Lung (tissue), 11 donors: ENCODE measurements at regions not wholly inside any gene's neighbourhood (a gene's known extent, or its start where the extent isn't known, plus 50 kb on each side); places are given as distances from the start of the nearest gene placed in this dataset.

ENCODE experiments used
- ATAC-seq: fragments of 200-7000 bp; cut with Tn5 transposase; one replicate; pipeline ENCODE4 v1.9.1; 2020; ENCODE audit warnings: moderate number of reproducible peaks; ENCODE audit not compliant: insufficient read depth, low FRiP score
- DNase-seq, 3 donors: peaks; one replicate each; pipeline ENCODE4 v3.0.0-alpha.2; 2013 to 2017
- H3K27ac ChIP-seq, 2 donors: one replicate each; pipeline ENCODE4 v1.5.1; 2013; ENCODE audit warnings: mild to moderate bottlenecking in 2 of 2, moderate library complexity in 2 of 2, control low read depth in 1 of 2, inconsistent platforms in 1 of 2, low read depth in 1 of 2, low read length in 1 of 2
- H3K27me3 ChIP-seq, 3 donors: one replicate each; pipeline ENCODE4 v1.5.1; 2013; ENCODE audit warnings: low read length in 2 of 3; ENCODE audit not compliant: control insufficient read depth in 3 of 3, insufficient read depth in 3 of 3
- H3K36me3 ChIP-seq, 4 donors: one replicate each; pipeline ENCODE4 v1.5.1; 2013; ENCODE audit warnings: low read length in 4 of 4, mild to moderate bottlenecking in 1 of 4, moderate library complexity in 1 of 4; ENCODE audit not compliant: control insufficient read depth in 4 of 4, insufficient read depth in 4 of 4
- H3K4me1 ChIP-seq, 5 donors: one replicate each; pipeline ENCODE4 v1.5.1; 2013; ENCODE audit warnings: low read length in 5 of 5, mild to moderate bottlenecking in 2 of 5, moderate library complexity in 1 of 5; ENCODE audit not compliant: control insufficient read depth in 5 of 5, insufficient read depth in 5 of 5
- H3K4me3 ChIP-seq: one replicate; pipeline ENCODE4 v1.5.1; 2013; ENCODE audit warnings: mild to moderate bottlenecking, control low read depth, moderate library complexity
- H3K9ac ChIP-seq, 2 donors: one replicate each; pipeline ENCODE4 v1.5.1; 2013; ENCODE audit warnings: low read length in 2 of 2, control low read depth in 1 of 2; ENCODE audit not compliant: insufficient read depth in 1 of 2
- H3K9me3 ChIP-seq, 4 donors: one replicate each; pipeline ENCODE4 v1.5.1; 2013; ENCODE audit warnings: low read length in 3 of 4, mild to moderate bottlenecking in 1 of 4, moderate library complexity in 1 of 4; ENCODE audit not compliant: control insufficient read depth in 4 of 4, insufficient read depth in 3 of 4
- WGBS, 2 donors: extraction: QIAGEN DNeasy Blood & Tissue Kit; methylation state at CpG; one replicate each; pipeline ENCODE4 v1.1.7; 2013; 5-methylcytosine and 5-hydroxymethylcytosine counted together
- TF ChIP-seq, protein P1 (sequence below): IDR thresholded peaks from 2 replicates; pipeline ENCODE4 v1.5.1; 2012; ENCODE audit warnings: mild to moderate bottlenecking; ENCODE audit errors: control extremely low read depth, extremely low read depth
- donor health status: control.
- donor health status: control.
- donor health status: Bipolar disorder and iron deficiency.
- donor health status: healthy.
- donor health status: DM: yes; HTN: yes; CAD: no.

DNA sequence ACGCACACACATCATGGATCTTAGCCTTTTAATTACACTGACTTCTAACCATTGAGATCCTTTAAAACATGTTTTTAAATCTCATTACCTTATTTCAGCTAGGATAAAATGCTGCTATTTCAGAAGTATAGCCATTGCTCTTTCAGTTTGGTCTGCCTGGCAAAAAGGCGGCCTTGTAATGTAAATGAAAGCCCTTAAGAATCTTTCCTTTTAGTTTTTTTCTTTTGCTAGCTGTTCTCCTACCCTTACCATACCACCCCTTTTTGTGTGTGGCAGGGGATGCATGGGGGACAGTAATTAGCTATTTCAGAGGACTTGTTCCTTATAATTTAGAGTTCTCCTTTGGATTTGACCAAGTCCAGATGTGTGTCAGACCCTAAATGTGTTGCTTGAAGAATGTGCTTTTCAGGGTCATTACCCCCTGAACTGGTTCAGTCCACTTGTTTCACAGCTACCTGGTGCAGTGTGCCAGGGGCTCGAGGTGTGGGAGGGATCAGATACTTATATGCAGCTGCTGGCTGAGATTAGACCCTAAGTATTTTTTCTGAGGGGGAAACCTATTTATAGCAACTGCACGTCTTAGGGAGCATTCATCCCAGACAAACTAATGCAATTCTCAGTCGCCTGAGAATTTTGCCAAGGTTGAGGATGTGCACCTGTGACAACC, 986.8 kb downstream of the NLGN4Y start:
- H3K4me1 ChIP-seq: no peaks in the 10 kb centered on the region
- WGBS, 2 donors: 77% methylated on average over 5 of the region's 5 CpGs; no CpG with 5 or more reads in 1 of the 2 donors
- no peaks in the 10 kb centered on the region for H3K27me3 ChIP-seq
- H3K36me3 ChIP-seq: no peaks in the 10 kb centered on the region
- no peak overlapping the region for H3K27ac ChIP-seq
- no peaks in the 10 kb centered on the region for H3K9me3 ChIP-seq
- no peak for ATAC-seq
- H3K4me3 ChIP-seq: no peak overlapping the region
- no peak for DNase-seq
- H3K9ac ChIP-seq: no peak overlapping the region
- TF ChIP-seq, protein P1, sequence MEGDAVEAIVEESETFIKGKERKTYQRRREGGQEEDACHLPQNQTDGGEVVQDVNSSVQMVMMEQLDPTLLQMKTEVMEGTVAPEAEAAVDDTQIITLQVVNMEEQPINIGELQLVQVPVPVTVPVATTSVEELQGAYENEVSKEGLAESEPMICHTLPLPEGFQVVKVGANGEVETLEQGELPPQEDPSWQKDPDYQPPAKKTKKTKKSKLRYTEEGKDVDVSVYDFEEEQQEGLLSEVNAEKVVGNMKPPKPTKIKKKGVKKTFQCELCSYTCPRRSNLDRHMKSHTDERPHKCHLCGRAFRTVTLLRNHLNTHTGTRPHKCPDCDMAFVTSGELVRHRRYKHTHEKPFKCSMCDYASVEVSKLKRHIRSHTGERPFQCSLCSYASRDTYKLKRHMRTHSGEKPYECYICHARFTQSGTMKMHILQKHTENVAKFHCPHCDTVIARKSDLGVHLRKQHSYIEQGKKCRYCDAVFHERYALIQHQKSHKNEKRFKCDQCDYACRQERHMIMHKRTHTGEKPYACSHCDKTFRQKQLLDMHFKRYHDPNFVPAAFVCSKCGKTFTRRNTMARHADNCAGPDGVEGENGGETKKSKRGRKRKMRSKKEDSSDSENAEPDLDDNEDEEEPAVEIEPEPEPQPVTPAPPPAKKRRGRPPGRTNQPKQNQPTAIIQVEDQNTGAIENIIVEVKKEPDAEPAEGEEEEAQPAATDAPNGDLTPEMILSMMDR: no peak

DNA sequence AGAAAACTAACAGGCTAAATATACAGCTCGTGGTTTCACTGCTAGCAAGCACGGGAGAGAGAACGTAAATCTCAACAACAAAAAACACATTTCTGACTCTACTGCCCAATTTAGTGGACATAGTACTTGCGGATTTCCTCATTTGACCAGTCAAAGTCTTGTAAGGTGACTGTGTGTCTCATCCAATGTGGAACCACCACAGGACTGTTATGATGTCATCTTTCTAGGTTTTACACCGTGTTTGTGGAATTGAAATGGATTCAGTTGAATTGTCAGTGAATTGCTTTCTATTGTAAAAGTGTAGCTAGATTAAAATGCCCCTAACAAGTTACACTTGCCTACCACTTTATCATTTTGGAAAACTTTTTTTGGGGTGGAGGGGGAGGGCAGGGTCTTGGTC, 1010.8 kb downstream of the NLGN4Y start:
- Histone ChIP-seq H3K27ac (no peak overlapping the region), H3K4me3 (no peak overlapping the region), H3K9ac (no peak overlapping the region), H3K36me3 (no peaks in the 10 kb centered on the region), H3K27me3 (no peaks in the 10 kb centered on the region), H3K9me3 (no peaks in the 10 kb centered on the region), H3K4me1 (no peaks in the 10 kb centered on the region)
- 76% methylated on average over 5 of the region's 5 CpGs; no CpG with 5 or more reads in 1 of the 2 donors for WGBS, 2 donors
- ATAC-seq (no peak), DNase-seq (no peak)
- TF ChIP-seq, protein P1: no peak

DNA sequence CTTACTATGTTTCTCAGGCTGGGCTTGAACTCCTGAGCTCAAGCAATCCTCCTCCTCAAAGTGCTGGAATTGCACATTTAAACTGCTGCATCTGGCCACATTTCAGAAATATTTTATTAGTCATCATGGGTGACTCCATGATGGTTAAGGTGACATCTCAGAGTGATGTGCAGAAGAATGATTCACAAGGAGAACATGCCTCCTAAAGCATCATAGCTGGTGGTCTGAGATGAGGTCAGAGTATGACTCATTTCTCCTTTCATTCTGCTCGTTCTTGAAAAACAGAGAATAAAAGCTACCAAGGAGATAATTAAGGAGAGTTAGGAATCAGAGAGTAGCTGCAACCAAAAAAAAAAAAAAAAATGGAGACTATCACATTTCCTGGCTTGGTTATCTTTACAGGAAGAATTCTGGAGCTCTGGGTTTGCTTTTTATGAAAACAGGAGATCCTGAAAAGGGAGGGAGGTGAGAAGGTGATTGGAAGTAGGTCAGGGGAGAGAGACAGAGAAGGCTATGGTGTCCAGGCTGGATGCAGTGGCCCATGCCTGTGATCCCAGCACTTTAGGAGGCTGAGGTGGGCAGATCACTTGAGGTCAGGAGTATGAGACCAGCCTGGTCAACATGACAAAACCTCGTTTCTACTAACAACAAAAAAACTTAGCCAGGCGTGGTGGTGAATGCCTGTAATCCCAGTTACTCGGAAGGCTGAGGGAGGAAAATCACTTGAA, 1011.6 kb downstream of the NLGN4Y start:
- no peaks in the 10 kb centered on the region for H3K27me3 ChIP-seq
- H3K27ac ChIP-seq: no peak overlapping the region
- H3K4me1 ChIP-seq: no peaks in the 10 kb centered on the region
- H3K4me3 ChIP-seq: no peak overlapping the region
- H3K36me3 ChIP-seq: no peaks in the 10 kb centered on the region
- no peak overlapping the region for H3K9ac ChIP-seq
- WGBS, 2 donors: 70% methylated on average over 4 of the region's 4 CpGs; no CpG with 5 or more reads in 1 of the 2 donors
- no peaks in the 10 kb centered on the region for H3K9me3 ChIP-seq
- no peak for DNase-seq
- no peak for ATAC-seq
- TF ChIP-seq, protein P1: no peak
